ENCODE measurements at regions not wholly inside any gene's neighbourhood (a gene's known extent, or its start where the extent isn't known, plus 50 kb on each side); places are given as distances from the start of the nearest gene placed in this dataset.

DNA sequence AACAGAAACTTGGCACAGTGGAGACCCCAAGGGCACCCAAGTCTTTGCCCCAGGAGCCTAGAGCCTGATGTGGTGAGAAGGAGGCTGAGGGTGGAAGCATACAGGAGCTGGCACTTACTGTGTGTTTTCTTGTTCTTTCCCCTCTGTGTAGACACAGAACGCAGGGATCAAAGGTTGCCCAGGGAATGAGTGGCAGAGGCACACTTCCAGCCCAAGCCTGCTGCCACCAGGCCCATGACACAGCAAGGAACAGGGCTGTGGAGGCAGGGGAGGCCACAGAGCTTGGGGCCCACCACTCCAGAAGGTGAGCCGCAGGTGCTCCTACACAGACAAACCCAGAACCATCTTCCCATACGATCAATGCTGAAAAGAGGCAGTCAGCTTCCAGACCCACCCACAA, 73.9 kb upstream of the S1PR3 start:
- TF ChIP-seq, protein P1, sequence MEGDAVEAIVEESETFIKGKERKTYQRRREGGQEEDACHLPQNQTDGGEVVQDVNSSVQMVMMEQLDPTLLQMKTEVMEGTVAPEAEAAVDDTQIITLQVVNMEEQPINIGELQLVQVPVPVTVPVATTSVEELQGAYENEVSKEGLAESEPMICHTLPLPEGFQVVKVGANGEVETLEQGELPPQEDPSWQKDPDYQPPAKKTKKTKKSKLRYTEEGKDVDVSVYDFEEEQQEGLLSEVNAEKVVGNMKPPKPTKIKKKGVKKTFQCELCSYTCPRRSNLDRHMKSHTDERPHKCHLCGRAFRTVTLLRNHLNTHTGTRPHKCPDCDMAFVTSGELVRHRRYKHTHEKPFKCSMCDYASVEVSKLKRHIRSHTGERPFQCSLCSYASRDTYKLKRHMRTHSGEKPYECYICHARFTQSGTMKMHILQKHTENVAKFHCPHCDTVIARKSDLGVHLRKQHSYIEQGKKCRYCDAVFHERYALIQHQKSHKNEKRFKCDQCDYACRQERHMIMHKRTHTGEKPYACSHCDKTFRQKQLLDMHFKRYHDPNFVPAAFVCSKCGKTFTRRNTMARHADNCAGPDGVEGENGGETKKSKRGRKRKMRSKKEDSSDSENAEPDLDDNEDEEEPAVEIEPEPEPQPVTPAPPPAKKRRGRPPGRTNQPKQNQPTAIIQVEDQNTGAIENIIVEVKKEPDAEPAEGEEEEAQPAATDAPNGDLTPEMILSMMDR (IDR thresholded peaks at IDR 0.05) = no peak
- TF ChIP-seq POLR2AphosphoS5 (IDR thresholded peaks at IDR 0.05) = no peak
- TF ChIP-seq POLR2A (IDR thresholded peaks at IDR 0.05) = no peak
- no peak for TF ChIP-seq EP300 (IDR thresholded peaks at IDR 0.05; ENCODE audit: low read depth)

Data from transverse colon (tissue), 4 donors.